GM21737 (cell line): ENCODE measurements at regions not wholly inside any gene's neighbourhood (a gene's known extent, or its start where the extent isn't known, plus 50 kb on each side); places are given as distances from the start of the nearest gene placed in this dataset.

Source experiments
- ATAC-seq: cut with Tn5 transposase; IDR thresholded peaks from one replicate; pipeline ENCODE4 v1.9.1; 2021; ENCODE audit warnings: mild to moderate bottlenecking, moderate library complexity; ENCODE audit not compliant: unreplicated experiment

DNA sequence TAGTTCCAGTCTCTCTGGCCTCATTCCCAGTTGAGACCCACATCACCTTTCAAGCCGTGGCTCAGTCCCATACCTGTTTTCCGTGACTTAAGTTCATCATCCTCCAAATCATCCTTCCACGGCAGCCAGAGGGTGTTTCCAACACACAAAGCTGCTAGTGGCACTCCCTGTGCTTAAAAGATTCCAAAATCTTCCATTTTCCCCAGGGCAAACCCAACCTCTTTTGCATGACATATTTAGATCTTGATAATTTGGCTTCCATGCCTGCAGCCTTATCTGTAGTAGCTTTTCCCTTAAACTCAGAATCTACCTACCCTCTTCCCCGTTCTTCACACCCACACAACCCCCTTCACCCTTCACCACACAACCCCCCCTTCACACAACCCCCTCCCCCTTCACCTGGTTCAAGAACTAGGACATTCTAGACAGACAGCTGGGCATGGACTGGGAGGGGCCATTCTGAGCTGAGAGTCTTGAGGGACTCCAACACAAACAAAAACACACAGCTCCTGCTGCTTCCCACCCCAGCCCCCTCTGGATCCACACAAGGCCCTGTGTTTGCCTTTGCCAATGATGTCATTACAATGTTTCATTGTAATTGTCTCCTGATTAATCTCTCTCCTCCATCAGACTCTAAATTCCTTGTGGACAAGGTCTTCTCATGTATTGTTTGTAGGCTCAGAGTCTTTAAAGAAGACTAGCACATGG, 268.2 kb downstream of the SH3GL2 start:
- ATAC-seq = no peak

DNA sequence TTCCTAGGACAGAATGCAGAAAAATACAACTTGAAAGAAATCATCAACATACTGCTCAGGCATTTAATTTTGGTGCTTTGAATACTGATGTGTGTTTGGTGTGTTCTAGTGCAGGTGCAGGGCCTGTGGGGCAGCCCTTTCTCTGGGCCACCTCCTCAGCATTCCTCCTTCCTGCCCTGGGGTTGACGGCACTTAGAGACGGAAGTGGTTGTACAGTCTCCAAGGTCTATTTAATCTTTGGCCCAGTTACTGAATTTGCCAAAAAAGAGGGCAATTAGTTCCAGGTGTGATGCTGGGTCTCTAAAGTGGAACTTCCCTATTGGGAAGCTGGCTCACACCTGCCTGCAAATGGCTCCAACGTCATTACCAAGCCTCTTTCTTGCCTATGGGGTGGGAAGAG, 269.0 kb downstream of the SH3GL2 start:
- no peak for ATAC-seq

DNA sequence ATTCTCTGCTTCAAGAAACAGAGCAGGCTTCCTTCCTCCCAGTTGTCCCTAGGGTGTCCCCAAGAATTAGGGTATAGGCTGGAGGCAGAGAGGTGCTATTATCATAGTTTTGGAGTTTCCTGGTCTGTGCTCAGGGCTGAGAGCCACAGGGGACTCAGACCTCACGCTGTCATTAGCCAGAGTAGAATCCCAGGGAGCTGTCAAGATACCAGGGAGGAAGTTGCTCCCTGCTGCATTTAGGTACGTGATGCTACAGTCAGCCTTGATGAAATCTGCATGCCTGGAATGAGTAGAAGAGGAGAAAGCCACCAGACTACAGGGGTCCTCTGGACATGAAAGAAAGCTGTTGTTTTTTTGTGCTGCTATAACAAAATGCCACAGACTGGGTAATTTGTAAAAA, 273.2 kb downstream of the SH3GL2 start:
- ATAC-seq = no peak

DNA sequence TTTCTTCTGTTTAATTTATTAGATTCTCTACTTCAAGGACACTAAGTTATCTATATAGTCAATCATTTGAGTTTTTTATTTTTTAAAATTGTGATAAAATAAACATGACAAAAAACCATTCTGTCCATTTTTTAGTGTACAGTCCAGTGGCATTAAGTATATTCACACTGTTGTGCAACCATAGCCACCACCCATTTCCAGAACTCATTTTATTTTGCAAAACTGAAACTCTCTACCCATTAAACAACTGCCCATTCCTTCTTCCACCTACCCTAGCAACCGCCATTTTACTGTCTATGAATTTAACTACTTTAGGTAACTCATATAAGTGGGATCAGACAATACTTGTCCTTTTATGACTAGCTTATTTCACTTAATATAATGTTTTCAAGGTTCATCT, 275.6 kb downstream of the SH3GL2 start:
- ATAC-seq = no peak

DNA sequence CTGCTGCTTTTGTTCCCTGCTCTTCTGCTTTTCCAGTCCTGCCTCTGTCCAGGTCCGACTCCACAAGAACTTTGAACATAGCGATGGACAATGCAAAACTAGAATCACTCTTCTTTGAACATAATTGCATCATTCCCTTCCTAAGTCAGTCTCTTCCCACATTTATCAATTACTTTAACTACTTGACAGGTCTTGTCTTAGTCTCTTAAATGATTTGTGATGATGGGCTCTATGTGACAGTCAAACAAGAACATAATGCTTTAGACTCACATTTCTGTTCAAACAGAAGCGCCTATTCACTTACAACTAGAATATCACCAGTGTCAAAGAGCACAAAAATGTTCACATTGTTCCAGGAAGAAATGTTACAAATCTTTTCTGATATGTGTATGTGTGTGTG, 278.1 kb downstream of the SH3GL2 start:
- ATAC-seq = no peak

DNA sequence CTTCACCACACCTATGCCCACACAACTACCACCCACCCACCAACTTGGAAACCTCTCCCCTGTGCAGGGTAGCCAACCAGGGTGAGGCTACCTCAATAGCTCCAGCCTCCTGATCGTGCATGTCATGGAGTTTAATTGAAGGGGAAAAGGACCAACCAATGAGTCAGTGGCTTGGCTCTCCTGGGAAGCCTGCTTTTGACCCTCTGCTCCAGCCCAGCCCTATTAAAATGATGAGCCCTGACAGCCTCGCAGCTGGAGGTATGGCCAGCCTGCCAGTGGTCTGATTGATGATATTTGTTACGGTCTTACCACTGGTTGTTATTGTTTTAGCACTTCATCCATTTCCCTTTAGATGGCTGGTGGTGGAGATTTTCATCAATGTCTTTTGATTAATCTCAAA, 280.4 kb downstream of the SH3GL2 start:
- ATAC-seq = no peak

DNA sequence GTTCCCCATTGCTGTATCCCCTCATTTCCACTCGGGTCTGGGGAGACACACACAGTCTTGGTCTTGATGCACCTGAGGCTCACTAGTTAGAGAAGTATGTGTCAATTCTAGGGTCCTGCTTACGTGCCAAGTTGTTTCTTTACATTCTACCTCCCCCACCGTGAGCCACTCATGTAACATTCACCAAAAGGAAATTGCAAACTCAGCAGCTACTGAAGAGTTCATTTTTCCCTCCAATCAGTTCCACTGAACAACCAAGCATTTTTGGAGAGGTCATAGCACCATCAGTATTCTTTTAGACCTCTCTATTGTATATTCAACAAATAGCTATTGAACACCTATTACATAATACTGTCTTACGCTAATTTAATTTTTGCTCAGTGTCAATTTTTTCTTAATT, 281.1 kb downstream of the SH3GL2 start:
- no peak for ATAC-seq

DNA sequence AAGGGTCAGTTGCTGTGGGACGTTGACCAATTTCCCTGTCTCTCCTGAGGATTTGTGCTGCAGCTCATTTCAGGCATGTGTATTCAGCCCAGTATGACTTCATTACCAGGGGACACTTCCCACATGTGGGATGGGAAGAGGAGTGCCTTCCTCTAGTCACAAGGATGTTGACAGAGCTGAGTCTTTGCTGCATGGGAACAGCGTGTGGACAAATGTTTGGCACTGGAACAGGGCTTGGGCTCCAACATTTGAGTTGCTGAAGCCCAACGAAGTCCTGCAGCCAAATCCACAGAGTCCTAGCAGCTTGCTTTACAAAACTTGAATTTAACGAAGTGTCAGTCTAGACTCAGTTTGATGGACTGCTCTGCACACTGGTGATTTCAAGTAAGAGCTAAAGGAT, 283.2 kb downstream of the SH3GL2 start:
- no peak for ATAC-seq

DNA sequence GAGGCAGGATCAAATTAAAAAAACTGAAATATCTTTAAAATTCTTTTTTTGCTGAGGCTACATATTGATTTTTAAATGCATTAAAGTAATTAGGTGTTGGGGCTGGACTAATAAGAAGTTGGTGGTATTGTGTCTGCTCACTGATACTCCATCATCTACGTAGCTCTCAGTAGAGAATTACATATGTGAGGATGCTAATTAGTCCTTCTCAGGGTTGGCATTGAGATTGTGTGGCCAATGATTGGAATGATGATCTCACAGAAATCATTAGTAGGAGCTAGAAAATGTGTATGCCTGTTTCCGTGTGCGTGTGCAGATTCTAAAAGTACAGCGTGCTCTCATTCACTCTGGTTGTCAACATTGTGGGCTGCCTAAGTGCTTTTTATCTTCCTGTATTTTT, 283.8 kb downstream of the SH3GL2 start:
- no peak for ATAC-seq

DNA sequence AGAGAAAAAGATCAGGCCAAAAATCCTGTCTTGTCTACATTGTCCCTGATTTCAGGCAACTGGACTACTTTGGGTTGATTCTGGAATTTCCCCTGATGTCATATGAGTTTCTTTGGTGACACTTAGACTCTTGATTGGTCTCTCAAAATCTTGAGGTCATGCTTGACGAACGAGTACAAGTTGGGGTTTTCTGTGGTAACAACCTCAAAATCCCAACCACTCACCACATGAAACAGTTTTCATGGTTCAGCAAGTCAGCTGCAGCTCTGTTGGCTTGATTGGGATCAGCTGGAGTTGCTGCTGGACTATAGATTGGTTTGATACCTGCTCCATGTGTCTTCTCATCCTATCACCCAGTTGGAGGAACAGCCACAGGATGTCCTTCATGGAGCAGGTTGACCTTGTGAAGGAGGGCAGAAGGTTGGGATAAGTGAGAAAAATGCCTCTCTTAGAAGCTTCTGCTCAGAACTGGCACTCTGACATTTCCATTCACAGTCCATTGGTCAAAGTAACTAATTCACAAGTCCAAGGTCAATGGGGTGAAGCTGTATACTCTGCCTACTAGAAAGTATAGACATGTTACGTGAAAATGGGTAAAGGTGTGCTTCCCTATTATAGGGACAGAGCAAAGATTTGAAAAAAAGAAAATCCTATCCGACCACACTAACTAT, 284.5 kb downstream of the SH3GL2 start:
- ATAC-seq = peak; percentile 84

DNA sequence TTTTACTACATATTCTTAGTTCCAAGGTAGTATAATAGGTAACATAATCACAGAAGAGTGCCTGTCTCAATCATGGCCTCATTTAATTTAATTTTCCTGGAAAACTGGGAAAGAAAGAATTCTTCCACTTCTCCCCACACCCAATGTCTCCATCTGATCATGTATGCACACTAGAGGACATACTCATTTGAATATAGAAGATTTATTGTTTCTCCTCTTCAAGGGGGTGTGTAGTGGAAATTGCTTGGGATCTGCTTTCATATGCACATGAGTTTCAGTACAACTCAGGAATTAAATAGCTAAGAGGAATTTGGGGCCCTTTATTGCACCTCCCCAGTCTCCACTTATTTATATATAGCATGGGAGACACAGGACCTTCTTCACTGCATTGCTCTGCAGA, 285.1 kb downstream of the SH3GL2 start:
- no peak for ATAC-seq

DNA sequence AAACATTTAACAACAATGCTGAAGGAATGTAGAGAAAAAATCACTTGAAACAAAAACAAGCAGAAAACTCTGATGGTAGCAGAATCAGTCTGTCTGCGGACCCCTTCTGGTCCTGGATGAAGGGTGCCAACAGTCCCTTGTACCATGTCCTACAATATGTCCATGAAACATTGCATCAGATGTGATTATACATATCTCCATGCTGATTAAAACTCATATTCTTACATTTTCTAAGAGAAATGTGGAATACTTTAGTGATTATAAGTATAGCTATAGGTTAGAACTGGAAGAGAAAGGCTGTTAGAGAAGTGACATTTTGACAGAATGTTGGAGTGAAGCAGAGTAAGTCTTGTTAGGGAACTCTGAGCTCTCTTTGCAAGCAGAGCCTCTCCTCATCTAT, 286.1 kb downstream of the SH3GL2 start:
- ATAC-seq = no peak

DNA sequence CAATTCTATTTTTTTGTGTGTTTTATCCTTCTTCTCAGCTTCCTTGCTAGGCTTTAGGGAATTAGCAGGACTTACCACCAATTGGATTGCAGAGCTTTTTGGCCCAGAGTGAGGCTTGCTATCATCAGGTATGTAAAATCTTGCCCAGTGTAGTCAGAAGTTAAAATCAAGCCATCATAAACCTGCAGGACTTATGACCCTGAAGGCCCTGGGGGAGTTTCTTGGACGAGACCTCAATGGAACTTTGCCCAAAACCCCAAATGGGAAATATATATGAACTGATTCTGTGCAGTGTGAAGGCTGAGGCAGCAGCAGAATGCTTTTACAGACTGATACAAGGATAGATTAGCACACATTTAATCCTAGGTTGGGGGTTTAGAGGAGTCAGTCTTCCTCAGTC, 287.0 kb downstream of the SH3GL2 start:
- no peak for ATAC-seq

DNA sequence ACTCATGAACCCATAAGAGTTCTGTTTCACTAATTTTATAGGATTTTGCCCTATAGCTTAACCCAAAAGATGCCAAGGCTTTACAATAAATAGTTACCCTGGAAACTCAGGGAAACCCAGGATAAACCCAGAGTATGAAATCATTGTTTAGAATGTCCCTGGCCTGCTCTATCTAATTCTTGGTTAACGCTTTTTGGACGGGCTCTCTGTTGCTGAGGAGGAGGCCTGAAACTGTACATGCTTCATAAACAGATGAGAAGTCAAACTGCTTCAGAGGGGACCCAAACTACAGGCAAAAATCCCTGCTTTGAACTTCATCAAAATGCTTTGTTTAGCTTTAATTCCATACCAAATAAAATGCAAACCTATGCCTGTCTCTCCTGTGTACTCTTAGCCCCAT, 291.9 kb downstream of the SH3GL2 start:
- no peak for ATAC-seq

DNA sequence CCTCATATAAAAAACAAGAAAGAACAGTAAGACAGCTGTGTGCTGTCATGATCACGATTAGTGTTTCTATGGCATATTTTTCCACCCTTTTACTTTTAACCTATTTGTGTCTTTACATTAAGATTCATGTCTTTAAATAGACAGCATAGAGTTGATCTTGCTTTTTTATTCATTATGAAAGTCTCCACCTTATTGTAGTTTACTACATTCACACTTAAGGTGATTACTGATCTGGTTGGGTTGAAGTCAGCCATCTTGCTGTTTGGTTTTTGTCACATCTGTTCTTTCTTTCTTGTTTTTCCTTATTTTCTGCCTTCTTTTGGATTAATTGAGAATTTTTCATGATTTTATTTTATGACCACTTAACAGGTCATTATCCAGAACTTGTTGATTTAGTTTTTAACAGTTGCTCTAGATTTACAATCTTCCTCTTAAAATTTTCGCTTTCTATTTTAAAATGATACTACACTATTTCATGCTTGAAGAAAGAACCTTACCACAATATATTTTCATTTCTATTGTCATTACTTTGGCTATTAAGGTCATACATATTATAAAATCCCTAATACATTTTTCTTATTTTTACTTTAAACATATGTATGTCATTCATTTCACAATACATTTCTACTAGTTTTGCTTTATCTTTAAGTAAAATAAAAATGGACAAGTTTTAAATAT, 292.5 kb downstream of the SH3GL2 start:
- ATAC-seq = no peak

DNA sequence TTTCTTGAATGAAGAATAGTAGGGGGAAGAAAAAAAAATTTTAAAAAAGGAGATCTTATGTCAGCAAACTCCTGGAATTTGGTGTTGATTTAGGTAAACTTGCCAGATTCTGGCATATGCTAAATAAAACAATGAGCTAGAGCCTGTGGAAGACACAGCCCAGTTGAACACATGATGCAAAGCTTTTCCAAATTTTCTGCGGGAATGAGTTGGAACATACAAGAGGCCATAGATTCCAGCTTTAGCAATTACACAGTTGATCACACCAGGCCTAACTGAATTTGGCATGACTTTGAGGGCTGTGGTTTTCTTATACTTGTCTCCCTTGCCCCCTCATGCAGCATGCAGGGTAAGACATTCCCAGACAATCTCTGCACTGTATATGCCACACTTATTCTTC, 297.0 kb downstream of the SH3GL2 start:
- ATAC-seq = no peak

DNA sequence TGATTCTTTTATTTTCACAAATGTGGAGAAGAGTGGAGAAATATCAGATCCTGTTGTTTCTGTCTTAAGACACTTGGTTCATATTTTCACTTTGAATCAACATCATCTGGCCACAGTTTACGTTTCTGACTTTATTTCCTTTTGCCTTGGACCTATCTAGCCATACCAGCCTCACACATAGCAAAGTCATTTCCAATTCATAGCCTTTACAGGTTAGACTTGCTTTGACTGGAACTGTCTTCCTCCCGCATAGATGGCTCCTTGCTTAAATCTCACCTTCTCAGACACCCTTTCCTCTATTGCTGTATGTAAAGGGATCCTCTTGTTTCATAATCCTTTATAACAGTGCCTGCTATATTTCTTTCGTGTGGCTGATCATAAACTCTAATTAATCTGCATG, 297.8 kb downstream of the SH3GL2 start:
- ATAC-seq = no peak

DNA sequence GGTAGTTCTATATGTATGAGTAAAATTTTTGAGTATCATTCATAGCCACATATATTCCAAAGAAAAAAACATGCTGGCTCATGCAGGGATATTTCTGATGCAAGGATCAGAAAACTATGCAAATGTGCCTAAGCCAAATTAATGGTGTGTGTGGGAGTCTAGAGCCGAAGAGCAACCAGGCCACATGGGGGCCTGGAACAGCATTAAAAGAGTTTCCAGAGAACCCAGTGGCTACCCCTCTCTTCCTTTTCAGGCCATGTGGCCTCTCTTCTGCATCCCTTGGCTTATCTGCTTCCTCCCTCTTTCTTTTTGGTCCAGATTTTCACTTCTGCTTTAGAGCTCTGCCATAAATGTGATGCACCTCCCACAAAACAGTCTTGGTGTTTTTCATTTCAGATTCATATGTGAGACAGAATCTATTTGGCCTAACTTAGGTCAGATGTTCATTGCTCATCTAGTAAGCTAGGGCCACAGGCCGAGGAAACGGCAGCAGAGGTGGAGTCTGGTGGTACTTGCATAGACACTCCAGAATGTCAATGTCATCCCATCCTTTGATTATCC, 300.0 kb downstream of the SH3GL2 start:
- ATAC-seq = no peak

DNA sequence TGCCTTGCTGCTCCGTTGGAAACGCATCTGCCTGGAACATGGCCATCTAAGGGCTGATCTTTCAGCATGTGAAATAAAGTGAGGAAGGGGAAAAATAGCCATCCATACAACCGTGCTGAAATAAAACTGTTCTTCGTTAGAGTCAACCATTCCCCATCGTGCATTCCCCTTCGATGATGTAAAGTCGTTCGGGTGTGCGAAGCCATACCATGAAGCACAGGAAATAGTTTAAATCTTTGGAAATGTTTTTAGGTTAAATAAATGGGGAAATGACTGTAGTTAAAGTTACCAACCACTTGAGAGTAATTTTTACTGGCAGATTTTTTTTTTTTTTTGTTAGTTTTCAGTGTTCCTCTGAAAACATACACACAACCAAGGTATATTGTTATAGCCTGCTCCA, 302.5 kb downstream of the SH3GL2 start:
- ATAC-seq = no peak

DNA sequence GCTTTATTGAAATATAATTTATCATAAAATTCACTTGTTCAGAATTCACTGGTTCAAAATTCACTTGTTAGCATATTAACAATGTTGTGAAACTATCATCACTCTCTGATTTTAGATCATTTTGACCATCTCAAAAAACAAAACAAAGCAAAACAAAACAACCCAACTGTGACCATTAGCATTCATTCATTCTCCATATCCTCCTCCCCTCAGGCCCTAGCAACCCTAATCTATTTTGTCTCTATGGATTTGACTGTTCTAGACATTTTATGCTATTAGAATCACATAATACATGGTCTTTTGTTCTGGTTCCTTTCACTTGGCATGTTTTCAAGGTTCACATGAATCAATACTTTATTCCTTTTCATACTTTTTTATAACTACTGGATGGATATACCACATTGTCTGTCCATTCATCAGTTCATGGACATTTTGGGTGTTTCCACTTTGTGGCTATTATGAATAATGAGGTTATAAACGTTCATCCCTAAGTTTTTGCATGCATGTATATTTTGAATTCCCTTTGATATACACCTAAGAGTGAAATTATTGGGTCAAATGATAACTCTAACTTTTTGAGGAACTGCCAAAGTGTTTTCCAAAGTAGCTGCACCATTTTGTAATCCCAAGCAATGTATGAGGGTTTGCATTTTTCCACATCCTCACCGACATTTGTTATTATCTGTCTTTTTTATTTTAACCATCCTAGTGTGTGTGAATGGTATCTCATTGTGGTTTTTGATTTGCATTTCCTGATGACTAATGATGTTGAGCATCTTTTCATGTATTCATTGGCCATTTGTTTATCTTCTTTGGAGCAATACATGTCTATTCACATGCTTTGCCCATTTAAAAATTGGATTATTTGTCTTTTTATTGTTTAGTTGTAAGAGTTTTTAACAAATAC, 304.1 kb downstream of the SH3GL2 start:
- ATAC-seq = no peak

DNA sequence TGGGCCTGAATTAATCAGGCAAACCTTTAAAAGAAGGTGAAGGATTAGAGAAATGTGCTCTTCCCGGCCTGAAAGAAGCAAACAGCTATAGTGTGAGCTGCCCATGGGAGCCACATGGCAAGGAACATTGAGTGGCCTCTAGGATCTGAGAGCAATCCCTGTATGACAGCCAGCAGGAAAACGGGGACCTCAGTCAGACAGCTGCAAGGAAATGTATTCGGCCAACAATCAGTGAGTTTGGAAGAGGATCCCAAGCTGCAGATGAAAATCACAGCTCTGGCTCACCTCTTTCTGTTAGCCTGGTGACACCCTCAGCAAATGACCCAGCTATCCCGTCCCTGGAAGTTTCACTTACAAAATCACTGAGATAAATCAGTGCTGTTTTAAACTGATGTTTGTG, 309.2 kb downstream of the SH3GL2 start:
- ATAC-seq = no peak
